Small intestine (tissue), 7 donors: ENCODE measurements at regions not wholly inside any gene's neighbourhood (a gene's known extent, or its start where the extent isn't known, plus 50 kb on each side); places are given as distances from the start of the nearest gene placed in this dataset.
A peak's percentile ranks its signal among the peaks of the same experiment; 100 is the strongest.
"Not testable (repeated sequence)": the region's sequence is repeated elsewhere in the genome, so short reads cannot be mapped to it uniquely, and the experiment has no call there.

Source experiments
- DNase-seq, 2 donors: peaks; one replicate each; pipeline versions ENCODE4 v3.0.0 to v3.0.0-alpha.2; 2013
- FAIRE-seq: peaks from 2 replicates; lab custom pipeline; 2012; peaks lifted over from hg19 to GRCh38; lab: Jason Lieb, UNC
- H3K27ac ChIP-seq, 3 donors: one replicate each; pipeline ENCODE4 v1.5.1; 2013; ENCODE audit warnings: low read length in 2 of 3, mild to moderate bottlenecking in 2 of 3, control low read depth in 1 of 3, inconsistent platforms in 1 of 3, low read depth in 1 of 3, moderate library complexity in 1 of 3
- H3K27me3 ChIP-seq, 3 donors: one replicate each; pipeline ENCODE4 v1.6.1; 2013; ENCODE audit warnings: low read length in 3 of 3, inconsistent platforms in 1 of 3; ENCODE audit not compliant: control insufficient read depth in 3 of 3, insufficient read depth in 3 of 3
- H3K36me3 ChIP-seq, 3 donors: one replicate each; pipeline ENCODE4 v1.6.1; 2013; ENCODE audit warnings: low read length in 3 of 3, inconsistent platforms in 1 of 3, low read depth in 1 of 3, mild to moderate bottlenecking in 1 of 3, moderate library complexity in 1 of 3; ENCODE audit not compliant: control insufficient read depth in 3 of 3, insufficient read depth in 2 of 3
- H3K4me1 ChIP-seq, 3 donors: one replicate each; pipeline ENCODE4 v1.6.1; 2013; ENCODE audit warnings: low read length in 2 of 3, inconsistent platforms in 1 of 3, low read depth in 1 of 3, mild to moderate bottlenecking in 1 of 3, moderate library complexity in 1 of 3; ENCODE audit not compliant: control insufficient read depth in 3 of 3, insufficient read depth in 2 of 3
- H3K4me3 ChIP-seq, 3 donors: one replicate each; pipeline ENCODE4 v1.5.1; 2013; ENCODE audit warnings: low read length in 3 of 3, control low read depth in 1 of 3, inconsistent platforms in 1 of 3, low read depth in 1 of 3, mild to moderate bottlenecking in 1 of 3, moderate library complexity in 1 of 3
- H3K9me3 ChIP-seq, 2 donors: one replicate each; pipeline ENCODE4 v1.6.1; 2013; ENCODE audit warnings: low read depth in 1 of 2, low read length in 1 of 2; ENCODE audit not compliant: control insufficient read depth in 2 of 2, insufficient read depth in 1 of 2
- WGBS, 3 donors: extraction: QIAGEN DNeasy Blood & Tissue Kit; methylation state at CpG; one replicate each; pipeline ENCODE4 v1.1.7; 2013; 5-methylcytosine and 5-hydroxymethylcytosine counted together
- donor health status: healthy with polysubstance abuse.
- donor health status: control.
- donor health status: control.
- donor health status: Bipolar disorder and iron deficiency.
- donor health status: healthy.

DNA sequence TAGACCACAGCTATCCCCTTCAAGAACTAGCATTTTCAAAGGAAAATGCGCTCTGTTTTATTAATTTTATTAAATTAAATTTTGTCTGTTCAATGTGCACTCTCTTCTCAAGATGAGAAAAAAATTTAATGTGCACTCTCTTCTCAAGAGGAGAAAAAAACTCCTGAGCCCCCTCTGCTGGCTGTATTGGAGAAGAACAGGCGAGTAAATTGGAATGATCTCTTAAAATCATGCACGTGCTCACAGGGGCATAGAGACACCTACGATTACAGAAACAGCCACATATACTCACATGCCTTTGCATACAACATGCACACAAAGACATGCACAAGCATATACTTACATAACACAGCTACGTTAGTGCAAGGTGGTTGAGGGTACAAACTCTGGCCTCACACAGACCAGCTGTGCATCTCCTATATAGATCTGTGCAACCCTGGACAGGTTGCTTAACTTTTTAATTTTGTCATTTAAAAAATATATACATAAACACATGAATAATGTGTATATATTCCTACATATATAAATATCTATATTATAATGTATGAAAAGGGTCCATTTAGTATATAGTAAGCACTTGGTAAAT is 176.2 kb upstream of the CXorf66 start:
- Histone ChIP-seq H3K36me3 (no peaks in the 10 kb centered on the region), H3K27me3 (peaks cover 0 to 1% (median 0%) of the 10 kb centered on the region in 3 donors), H3K4me1 (no peaks in the 10 kb centered on the region), H3K4me3 (no peak overlapping the region), H3K9me3 (no peaks in the 10 kb centered on the region), H3K27ac (no peak overlapping the region)
- FAIRE-seq (no peak), DNase-seq (peak; percentile 1 to 15)
- 2 to 5% (median 4%) methylated on average over 5 of the region's 5 CpGs for WGBS, 3 donors

DNA sequence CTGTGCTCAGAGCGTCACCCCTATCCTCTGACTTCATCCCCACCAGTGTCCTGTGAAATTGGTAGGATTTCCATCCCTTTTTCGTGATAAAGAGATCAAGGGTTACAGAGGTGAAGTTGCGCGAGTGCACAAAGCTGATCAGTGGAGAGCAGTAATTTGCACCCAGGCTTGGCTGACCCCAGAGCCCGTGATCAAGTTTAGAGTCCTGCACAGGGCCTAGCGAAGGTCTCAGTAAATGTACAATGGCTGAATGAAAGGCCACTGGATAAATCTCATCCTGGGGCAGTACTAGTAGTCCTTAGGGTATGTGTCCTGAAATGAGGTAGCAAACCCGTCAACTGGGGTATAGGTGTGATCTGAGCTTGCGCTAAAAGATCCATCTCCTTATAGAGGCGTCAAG is 173.2 kb upstream of the CXorf66 start:
- 81 to 90% (median 87%) methylated on average over 8 to 9 of the region's 9 CpGs for WGBS, 3 donors
- FAIRE-seq: not testable (repeated sequence)

DNA sequence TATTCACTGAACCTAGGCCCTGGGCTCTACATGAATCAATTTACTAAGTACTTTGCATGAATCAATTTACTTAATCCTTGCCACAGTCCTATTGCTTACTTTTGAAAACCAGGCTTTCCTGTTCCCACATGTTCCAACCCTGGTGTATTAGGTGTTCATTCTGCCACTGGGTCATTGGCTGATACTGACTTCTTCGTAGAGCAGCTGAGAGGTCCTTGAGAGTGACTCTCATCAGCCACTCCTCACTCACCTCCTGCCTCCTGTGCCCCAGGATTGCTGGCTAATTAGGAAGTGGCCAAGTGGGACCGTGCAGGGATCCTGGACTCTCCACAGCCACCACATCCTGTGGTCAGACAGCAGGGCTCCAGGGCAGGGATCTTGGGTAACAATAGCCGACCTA is 172.7 kb upstream of the CXorf66 start:
- not testable (repeated sequence) for H3K4me3 ChIP-seq, FAIRE-seq, H3K27me3 ChIP-seq, H3K27ac ChIP-seq, H3K9me3 ChIP-seq, H3K4me1 ChIP-seq, DNase-seq, H3K36me3 ChIP-seq
- 71 to 100% methylated on average over 1 of the region's 3 CpGs; no CpG with 5 or more reads in 1 of the 3 donors for WGBS, 3 donors

More for the DNA sequence above, 173.2 kb upstream of the CXorf66 start:
- H3K36me3 ChIP-seq, DNase-seq, H3K4me1 ChIP-seq, H3K4me3 ChIP-seq, H3K9me3 ChIP-seq, H3K27ac ChIP-seq, H3K27me3 ChIP-seq: not testable (repeated sequence)

DNA sequence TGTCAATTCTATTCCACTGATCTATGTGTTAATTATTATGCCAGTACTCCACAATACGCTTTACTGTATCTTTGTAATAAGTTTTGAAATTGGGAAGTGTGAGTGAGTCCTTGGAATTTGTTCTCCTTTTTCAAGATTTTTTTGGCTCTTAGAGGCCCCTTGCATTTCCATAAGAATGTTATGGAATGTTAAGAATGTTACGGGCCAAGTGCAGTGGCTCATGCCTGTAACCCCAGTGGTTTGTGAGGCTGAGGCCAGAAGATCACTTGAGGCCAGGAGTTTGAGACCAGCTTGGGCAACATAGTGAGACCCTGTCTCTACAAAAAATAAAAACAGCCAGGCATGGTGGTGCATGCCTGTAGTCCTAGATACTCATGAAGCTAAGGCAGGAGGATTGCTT is 167.6 kb upstream of the CXorf66 start:
- no peak for FAIRE-seq
- WGBS, 3 donors: 75 to 84% (median 79%) methylated on average over 2 of the region's 2 CpGs

DNA sequence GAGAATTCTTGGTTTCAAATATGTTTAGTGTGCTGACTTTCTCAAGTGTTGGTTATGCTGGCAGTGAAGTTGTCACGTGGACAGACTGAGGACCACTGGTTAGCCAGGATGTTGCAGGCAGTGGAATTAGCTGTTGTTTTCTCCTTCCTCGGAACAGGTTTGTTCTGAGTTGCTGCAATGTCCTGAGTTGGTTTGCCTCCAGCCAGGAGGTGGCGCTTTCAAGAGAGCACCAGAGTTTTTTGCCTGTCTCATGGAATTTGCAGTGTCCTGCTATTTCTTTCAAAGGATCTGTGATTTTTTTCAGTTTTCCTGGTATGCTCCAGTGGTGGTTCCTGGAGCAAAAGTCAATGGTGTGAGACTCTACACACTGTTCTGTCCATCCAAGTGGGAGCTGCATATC is 158.1 kb upstream of the CXorf66 start:
- Histone ChIP-seq H3K4me1 (no peaks in the 10 kb centered on the region), H3K4me3 (no peak overlapping the region), H3K36me3 (no peaks in the 10 kb centered on the region), H3K27ac (no peak overlapping the region), H3K9me3 (no peaks in the 10 kb centered on the region), H3K27me3 (no peaks in the 10 kb centered on the region)
- WGBS, 3 donors: 7 to 17% (median 11%) methylated on average over 3 of the region's 3 CpGs
- DNase-seq: no peak
- no peak for FAIRE-seq

More for the DNA sequence above, 167.6 kb upstream of the CXorf66 start:
- Histone ChIP-seq H3K4me1 (no peaks in the 10 kb centered on the region), H3K27me3 (no peaks in the 10 kb centered on the region), H3K27ac (no peak overlapping the region), H3K4me3 (no peak overlapping the region), H3K36me3 (no peaks in the 10 kb centered on the region), H3K9me3 (no peaks in the 10 kb centered on the region)
- DNase-seq: no peak

DNA sequence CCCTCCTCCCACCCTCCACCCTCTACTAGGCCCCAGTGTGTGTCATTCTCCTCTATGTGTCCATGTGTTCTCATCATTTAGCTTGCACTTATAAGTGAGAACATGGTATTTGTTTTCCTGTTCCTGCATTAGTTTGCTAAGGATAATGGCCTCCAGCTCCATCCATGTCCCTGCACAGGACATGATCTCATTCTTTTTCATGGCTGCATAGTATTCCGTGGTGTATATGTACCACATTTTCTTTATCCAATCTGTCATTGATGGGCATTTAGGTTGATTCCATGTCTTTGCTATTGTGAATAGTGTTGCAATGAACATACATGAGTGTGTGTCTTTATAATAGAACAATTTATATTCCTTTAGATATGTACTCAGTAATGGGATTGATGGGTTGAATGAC is 148.7 kb upstream of the CXorf66 start:
- FAIRE-seq: not testable (repeated sequence)

DNA sequence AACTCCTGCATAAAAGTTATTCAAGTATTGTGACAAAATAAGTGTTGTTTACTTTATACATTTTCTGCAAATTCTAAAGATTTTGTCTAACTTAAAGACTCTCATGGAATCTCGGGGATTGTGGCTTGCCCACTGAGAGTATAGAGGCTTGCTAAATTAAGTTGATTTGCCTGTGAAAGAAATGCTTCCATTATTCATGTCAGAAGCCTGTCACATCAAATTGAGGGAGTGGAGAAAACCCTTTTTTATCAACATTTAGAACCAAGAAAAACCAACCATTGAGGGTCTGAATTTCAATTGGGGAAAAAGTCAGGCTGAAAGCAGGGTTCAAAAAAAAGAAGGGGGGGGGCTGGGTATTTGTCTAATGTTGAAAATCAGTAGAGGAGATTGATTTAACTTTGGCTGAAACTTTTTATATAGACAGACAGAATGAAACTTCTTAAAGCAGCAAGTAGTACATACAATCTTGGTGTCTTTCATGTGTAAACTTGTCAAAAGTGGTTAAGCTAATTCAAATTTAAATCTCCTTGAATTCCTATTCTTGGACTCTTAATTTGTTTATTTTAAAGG is 144.8 kb upstream of the CXorf66 start:
- no peak for FAIRE-seq
- 31 to 52% (median 33%) methylated on average over 1 of the region's 1 CpG for WGBS, 3 donors
- H3K4me3 ChIP-seq: no peak overlapping the region

More for the DNA sequence above, 148.7 kb upstream of the CXorf66 start:
- H3K9me3 ChIP-seq, H3K4me3 ChIP-seq, H3K27me3 ChIP-seq, H3K36me3 ChIP-seq, H3K27ac ChIP-seq, H3K4me1 ChIP-seq, DNase-seq: not testable (repeated sequence)
- WGBS, 3 donors: 84 to 100% (median 94%) methylated on average over 1 of the region's 1 CpG

DNA sequence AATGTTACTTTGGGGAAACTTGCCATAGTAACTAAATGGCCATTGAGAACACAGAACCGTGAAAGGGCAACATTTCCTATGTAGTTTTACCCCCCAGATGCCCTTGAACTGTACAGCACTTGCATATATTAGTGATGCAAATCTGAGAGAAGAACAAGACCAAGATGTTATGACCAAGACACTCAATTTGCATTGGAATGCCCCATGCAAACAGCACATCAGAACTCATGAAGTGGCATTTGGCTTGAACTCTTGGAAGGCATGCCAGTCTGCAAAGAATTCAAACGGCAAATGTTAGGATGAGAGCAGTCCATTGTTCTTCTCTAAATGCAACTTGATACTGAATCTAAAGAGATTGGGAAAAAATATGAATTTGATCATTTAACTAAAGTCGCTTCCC is 139.4 kb upstream of the CXorf66 start:
- FAIRE-seq: no peak
- 53 to 70% (median 59%) methylated on average over 3 of the region's 3 CpGs for WGBS, 3 donors
- DNase-seq: no peak

More for the DNA sequence above, 144.8 kb upstream of the CXorf66 start:
- no peaks in the 10 kb centered on the region for H3K36me3 ChIP-seq
- H3K27me3 ChIP-seq: no peaks in the 10 kb centered on the region
- H3K27ac ChIP-seq: no peak overlapping the region
- H3K4me1 ChIP-seq: no peaks in the 10 kb centered on the region
- H3K9me3 ChIP-seq: no peaks in the 10 kb centered on the region
- no peak for DNase-seq

DNA sequence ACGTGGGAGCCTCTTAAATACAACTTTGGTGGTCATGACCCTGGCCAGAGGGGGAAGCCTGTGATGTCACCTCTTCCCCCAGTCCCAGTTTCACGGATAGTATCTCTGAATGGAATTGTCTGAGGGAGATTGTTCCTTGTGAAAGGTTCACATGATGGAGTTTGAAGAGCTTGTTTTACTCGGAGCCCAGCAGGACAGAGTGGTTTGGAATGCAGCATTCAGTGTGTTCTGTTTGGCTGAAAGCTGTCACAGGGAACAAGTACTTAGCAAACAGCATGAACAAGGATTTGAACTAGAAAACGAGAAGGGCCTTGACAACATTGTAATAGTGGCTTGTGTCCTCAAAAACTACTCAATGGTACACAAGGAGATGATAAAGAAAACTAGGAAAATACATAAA is 133.9 kb upstream of the CXorf66 start:
- H3K4me3 ChIP-seq: no peak overlapping the region
- no peaks in the 10 kb centered on the region for H3K4me1 ChIP-seq
- FAIRE-seq (no peak), DNase-seq (no peak)
- no peaks in the 10 kb centered on the region for H3K36me3 ChIP-seq
- H3K9me3 ChIP-seq: no peaks in the 10 kb centered on the region
- 15 to 19% (median 18%) methylated on average over 4 of the region's 4 CpGs for WGBS, 3 donors
- H3K27me3 ChIP-seq: peaks cover 0 to 2% (median 0%) of the 10 kb centered on the region in 3 donors
- H3K27ac ChIP-seq: no peak overlapping the region

More for the DNA sequence above, 139.4 kb upstream of the CXorf66 start:
- no peaks in the 10 kb centered on the region for H3K27me3 ChIP-seq
- H3K4me1 ChIP-seq: no peaks in the 10 kb centered on the region
- no peak overlapping the region for H3K4me3 ChIP-seq
- H3K27ac ChIP-seq: no peak overlapping the region
- no peaks in the 10 kb centered on the region for H3K36me3 ChIP-seq
- no peaks in the 10 kb centered on the region for H3K9me3 ChIP-seq
